Choroid plexus epithelial cell (primary cell): ENCODE measurements at regions not wholly inside any gene's neighbourhood (a gene's known extent, or its start where the extent isn't known, plus 50 kb on each side); places are given as distances from the start of the nearest gene placed in this dataset.

ENCODE experiments used
- DNase-seq: peaks from one replicate; pipeline ENCODE4 v3.0.0-alpha.2; 2010; ENCODE audit warnings: low read depth
- H3K4me3 ChIP-seq: 2 replicates; pipeline ENCODE4 v1.5.1; 2011; ENCODE audit warnings: low read depth, mild to moderate bottlenecking, control low read depth, low read length, moderate library complexity
- CTCF ChIP-seq: conservative IDR thresholded peaks from 2 replicates; pipeline ENCODE4 v1.5.1; 2011; ENCODE audit warnings: low read depth, mild to moderate bottlenecking, control low read depth, inconsistent platforms, low read length, moderate library complexity

- no peak for DNase-seq
- TF ChIP-seq CTCF, result no peak
- no peak overlapping the region for H3K4me3 ChIP-seq
These were observed 250.5 kb upstream of the TUT7 start for GRCh38 chr9:86604741-86605140.

GRCh38 chr9:86602715-86603114, 248.5 kb upstream of the TUT7 start:
- no peak overlapping the region for H3K4me3 ChIP-seq
- no peak for TF ChIP-seq CTCF
- no peak for DNase-seq

GRCh38 chr9:86601697-86602096, 247.5 kb upstream of the TUT7 start:
- TF ChIP-seq CTCF, result no peak
- no peak overlapping the region for H3K4me3 ChIP-seq
- peak; percentile 35 for DNase-seq

- no peak for TF ChIP-seq CTCF
- H3K4me3 ChIP-seq, result no peak overlapping the region
- no peak for DNase-seq
These were observed 246.8 kb upstream of the TUT7 start for GRCh38 chr9:86600977-86601376.

- TF ChIP-seq CTCF, result no peak
- DNase-seq, result peak; percentile 36
- H3K4me3 ChIP-seq, result no peak overlapping the region
These were observed 246.1 kb upstream of the TUT7 start for GRCh38 chr9:86600291-86600690.

- TF ChIP-seq CTCF, result no peak
- no peak overlapping the region for H3K4me3 ChIP-seq
- no peak for DNase-seq
These were observed 245.4 kb upstream of the TUT7 start for GRCh38 chr9:86599561-86599960.

GRCh38 chr9:86598411-86599239, 244.4 kb upstream of the TUT7 start:
- TF ChIP-seq CTCF, result no peak
- DNase-seq, result no peak
- no peak overlapping the region for H3K4me3 ChIP-seq
